ENCODE measurements at regions not wholly inside any gene's neighbourhood (a gene's known extent, or its start where the extent isn't known, plus 50 kb on each side); places are given as distances from the start of the nearest gene placed in this dataset.
A peak's percentile ranks its signal among the peaks of the same experiment; 100 is the strongest.

DNA sequence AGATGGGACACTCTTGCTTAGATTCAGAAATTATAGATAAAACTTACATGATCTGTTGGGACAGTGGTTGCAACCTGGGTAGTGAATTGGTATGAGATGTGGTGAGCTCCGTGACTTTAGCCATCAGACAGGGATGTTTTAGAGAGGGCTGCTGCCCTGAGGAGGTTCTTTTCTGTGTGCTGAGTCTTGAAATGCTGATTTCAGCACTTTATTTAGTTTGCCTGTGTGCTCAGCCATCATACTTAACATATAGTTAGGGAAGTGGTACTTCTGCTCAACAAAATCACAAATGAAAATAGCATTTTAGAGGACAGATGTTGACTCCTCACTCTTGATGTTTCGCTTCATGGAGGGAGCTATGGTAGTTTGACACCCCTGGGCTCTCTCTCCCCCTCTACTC, 95.9 kb upstream of the CDH13 start:
- Histone ChIP-seq H3K36me3 (no peaks in the 10 kb centered on the region), H2AFZ (replicated peaks) (no peak overlapping the region), H3K4me1 (no peaks in the 10 kb centered on the region), H3K27ac (no peak overlapping the region), H3K9me3 (ENCODE audit: low read depth) (no peaks in the 10 kb centered on the region), H3F3A (ENCODE audit: low read depth) (no peaks in the 10 kb centered on the region), H3K4me3 (no peak overlapping the region), H4K20me1 (ENCODE audit: low read depth) (no peaks in the 10 kb centered on the region), H3K79me2 (ENCODE audit: low read depth) (no peaks in the 10 kb centered on the region), H3K9ac (no peak overlapping the region), H3K27me3 (no peaks in the 10 kb centered on the region), H3K4me2 (no peak overlapping the region)
- no peak overlapping the region for H3K4me3 Mint-ChIP-seq
- no peak overlapping the region for H3K27ac Mint-ChIP-seq
- H3K27me3 Mint-ChIP-seq (ENCODE audit: insufficient read depth, low read depth): peaks cover 7% of the 10 kb centered on the region
- H3K36me3 Mint-ChIP-seq: no peaks in the 10 kb centered on the region
- DNase-seq (ENCODE audit: low spot score): no peak
- TF ChIP-seq, protein P1, sequence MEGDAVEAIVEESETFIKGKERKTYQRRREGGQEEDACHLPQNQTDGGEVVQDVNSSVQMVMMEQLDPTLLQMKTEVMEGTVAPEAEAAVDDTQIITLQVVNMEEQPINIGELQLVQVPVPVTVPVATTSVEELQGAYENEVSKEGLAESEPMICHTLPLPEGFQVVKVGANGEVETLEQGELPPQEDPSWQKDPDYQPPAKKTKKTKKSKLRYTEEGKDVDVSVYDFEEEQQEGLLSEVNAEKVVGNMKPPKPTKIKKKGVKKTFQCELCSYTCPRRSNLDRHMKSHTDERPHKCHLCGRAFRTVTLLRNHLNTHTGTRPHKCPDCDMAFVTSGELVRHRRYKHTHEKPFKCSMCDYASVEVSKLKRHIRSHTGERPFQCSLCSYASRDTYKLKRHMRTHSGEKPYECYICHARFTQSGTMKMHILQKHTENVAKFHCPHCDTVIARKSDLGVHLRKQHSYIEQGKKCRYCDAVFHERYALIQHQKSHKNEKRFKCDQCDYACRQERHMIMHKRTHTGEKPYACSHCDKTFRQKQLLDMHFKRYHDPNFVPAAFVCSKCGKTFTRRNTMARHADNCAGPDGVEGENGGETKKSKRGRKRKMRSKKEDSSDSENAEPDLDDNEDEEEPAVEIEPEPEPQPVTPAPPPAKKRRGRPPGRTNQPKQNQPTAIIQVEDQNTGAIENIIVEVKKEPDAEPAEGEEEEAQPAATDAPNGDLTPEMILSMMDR (IDR thresholded peaks at IDR 0.05): no peak
- no peak for TF ChIP-seq EZH2 (IDR thresholded peaks at IDR 0.05)
- TF ChIP-seq EZH2phosphoT487 (IDR thresholded peaks at IDR 0.05): no peak
- peaks cover 3% of the 10 kb centered on the region for H3K4me1 Mint-ChIP-seq
- peaks cover 5% of the 10 kb centered on the region for H3K9me3 Mint-ChIP-seq

DNA sequence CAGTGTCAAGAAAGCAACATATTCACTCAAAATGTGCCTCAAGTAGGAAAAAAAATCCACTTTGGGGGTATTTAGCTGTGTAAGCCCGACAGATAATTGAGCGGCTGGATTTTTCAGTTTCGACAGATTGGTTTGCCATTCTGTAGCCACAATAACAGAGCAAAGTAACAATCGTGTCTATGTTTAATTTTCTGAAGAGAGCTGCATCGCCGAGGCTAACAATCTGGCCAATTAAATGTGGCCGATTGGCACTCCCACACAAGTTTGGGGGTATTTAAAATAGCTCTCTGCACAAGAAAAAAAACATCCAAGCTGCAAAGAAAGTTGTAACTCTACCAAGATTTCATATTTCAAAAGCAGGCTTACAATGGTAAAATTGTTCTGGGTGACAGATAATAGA, 99.7 kb upstream of the CDH13 start:
- Histone ChIP-seq H3K4me2 (no peak overlapping the region), H3K9ac (no peak overlapping the region), H3F3A (ENCODE audit: low read depth) (no peaks in the 10 kb centered on the region), H3K9me3 (ENCODE audit: low read depth) (no peaks in the 10 kb centered on the region), H4K20me1 (ENCODE audit: low read depth) (no peaks in the 10 kb centered on the region), H3K4me1 (peaks cover 5% of the 10 kb centered on the region), H3K79me2 (ENCODE audit: low read depth) (no peaks in the 10 kb centered on the region), H3K36me3 (no peaks in the 10 kb centered on the region), H3K27me3 (no peaks in the 10 kb centered on the region), H3K27ac (no peak overlapping the region), H3K4me3 (no peak overlapping the region), H2AFZ (replicated peaks) (no peak overlapping the region)
- no peak for TF ChIP-seq EZH2phosphoT487 (IDR thresholded peaks at IDR 0.05)
- H3K27ac Mint-ChIP-seq: no peak overlapping the region
- H3K36me3 Mint-ChIP-seq: no peaks in the 10 kb centered on the region
- H3K9me3 Mint-ChIP-seq: peaks cover 13% of the 10 kb centered on the region
- peaks cover 6% of the 10 kb centered on the region for H3K4me1 Mint-ChIP-seq
- no peak for DNase-seq (ENCODE audit: low spot score)
- H3K4me3 Mint-ChIP-seq: no peak overlapping the region
- peaks cover 12% of the 10 kb centered on the region for H3K27me3 Mint-ChIP-seq (ENCODE audit: insufficient read depth, low read depth)

DNA sequence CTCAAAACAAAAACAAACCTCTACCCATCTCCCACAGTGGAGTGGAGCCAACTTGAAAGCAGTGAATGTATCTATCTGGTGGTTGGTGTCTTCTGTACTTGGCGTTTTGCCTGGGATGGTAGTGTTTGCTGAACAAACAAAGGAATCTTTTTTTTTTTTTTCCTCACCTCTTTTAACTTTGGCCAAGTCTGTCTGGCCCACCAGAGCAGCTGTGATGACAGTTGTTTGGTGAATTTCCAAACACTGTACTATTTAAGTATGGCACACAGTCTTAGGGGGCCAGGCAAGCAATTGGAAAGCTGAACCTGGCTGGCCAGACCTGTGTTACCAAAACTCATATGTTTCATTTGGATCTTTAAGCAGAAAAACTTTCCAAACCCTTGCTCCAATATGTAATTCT, 101.8 kb upstream of the CDH13 start:
- TF ChIP-seq, protein P1 (IDR thresholded peaks at IDR 0.05): no peak
- TF ChIP-seq EZH2 (IDR thresholded peaks at IDR 0.05) (no peak), EZH2phosphoT487 (IDR thresholded peaks at IDR 0.05) (no peak)
- Histone ChIP-seq H2AFZ (replicated peaks) (no peak overlapping the region), H3F3A (ENCODE audit: low read depth) (no peaks in the 10 kb centered on the region), H3K36me3 (no peaks in the 10 kb centered on the region), H3K9me3 (ENCODE audit: low read depth) (no peaks in the 10 kb centered on the region), H4K20me1 (ENCODE audit: low read depth) (no peaks in the 10 kb centered on the region), H3K79me2 (ENCODE audit: low read depth) (no peaks in the 10 kb centered on the region), H3K27ac (no peak overlapping the region), H3K9ac (no peak overlapping the region), H3K4me1 (peaks cover 5% of the 10 kb centered on the region), H3K4me2 (no peak overlapping the region), H3K27me3 (no peaks in the 10 kb centered on the region), H3K4me3 (no peak overlapping the region)
- Mint-ChIP-seq H3K36me3 (no peaks in the 10 kb centered on the region), H3K9me3 (peaks cover 17% of the 10 kb centered on the region), H3K27ac (no peak overlapping the region), H3K4me3 (no peak overlapping the region), H3K4me1 (peaks cover 10% of the 10 kb centered on the region), H3K27me3 (ENCODE audit: insufficient read depth, low read depth) (peaks cover 12% of the 10 kb centered on the region)
- no peak for DNase-seq (ENCODE audit: low spot score)

DNA sequence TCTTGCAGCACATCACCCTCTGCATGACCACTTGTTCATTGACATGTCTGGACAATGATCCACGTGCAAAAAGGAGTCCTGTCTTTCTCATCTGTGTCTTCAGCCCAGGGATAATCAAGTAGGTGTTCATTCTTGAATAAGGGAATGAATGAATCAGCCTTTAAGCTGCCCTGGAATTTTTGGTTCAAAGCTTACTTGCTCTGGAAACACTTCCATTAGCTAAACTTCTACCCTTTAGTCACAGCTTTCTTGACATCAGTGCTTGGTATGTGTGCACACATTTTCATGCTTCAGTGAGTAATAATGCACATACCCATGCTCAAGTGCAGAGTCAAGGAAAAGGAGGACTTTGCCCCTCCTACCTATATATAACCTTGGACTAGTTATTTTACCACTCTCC, 103.0 kb upstream of the CDH13 start:
- H3K27me3 Mint-ChIP-seq (ENCODE audit: insufficient read depth, low read depth): peaks cover 14% of the 10 kb centered on the region
- no peak overlapping the region for H3K4me3 ChIP-seq
- TF ChIP-seq EZH2 (IDR thresholded peaks at IDR 0.05) (no peak), EZH2phosphoT487 (IDR thresholded peaks at IDR 0.05) (no peak)
- TF ChIP-seq, protein P1 (IDR thresholded peaks at IDR 0.05): no peak

More for the DNA sequence above, 103.0 kb upstream of the CDH13 start:
- Histone ChIP-seq H3F3A (ENCODE audit: low read depth) (no peaks in the 10 kb centered on the region), H3K9ac (no peak overlapping the region), H3K27ac (no peak overlapping the region), H3K36me3 (no peaks in the 10 kb centered on the region), H3K27me3 (no peaks in the 10 kb centered on the region), H2AFZ (replicated peaks) (no peak overlapping the region), H3K4me2 (peak overlapping the region; percentile 11), H3K79me2 (ENCODE audit: low read depth) (no peaks in the 10 kb centered on the region), H4K20me1 (ENCODE audit: low read depth) (no peaks in the 10 kb centered on the region), H3K4me1 (peaks cover 5% of the 10 kb centered on the region), H3K9me3 (ENCODE audit: low read depth) (no peaks in the 10 kb centered on the region)
- Mint-ChIP-seq H3K36me3 (no peaks in the 10 kb centered on the region), H3K4me3 (no peak overlapping the region), H3K4me1 (peaks cover 10% of the 10 kb centered on the region), H3K9me3 (peaks cover 17% of the 10 kb centered on the region), H3K27ac (peak overlapping the region; percentile 82)
- no peak for DNase-seq (ENCODE audit: low spot score)

Data from neural progenitor cell (in vitro differentiated cells).